SK-N-SH (cell line): ENCODE measurements at regions not wholly inside any gene's neighbourhood (a gene's known extent, or its start where the extent isn't known, plus 50 kb on each side); places are given as distances from the start of the nearest gene placed in this dataset.
"Not testable (repeated sequence)": the region's sequence is repeated elsewhere in the genome, so short reads cannot be mapped to it uniquely, and the experiment has no call there.

Experiments
- CTCF ChIA-PET: fragments of 300-600, 350-600 bp; formaldehyde crosslinking; extraction: SDS; loops from one replicate; lab custom pipeline; 2021; lab: Yijun Ruan, JAX
- POLR2A ChIA-PET: fragments of 350-600 bp; sonication (Branson Sonifier 250); formaldehyde crosslinking; extraction: SDS; loops from one replicate; lab custom pipeline; 2020; ENCODE audit warnings: antibody characterized with exemption, inconsistent platforms; lab: Yijun Ruan, JAX
- DNase-seq: peaks from one replicate; pipeline ENCODE4 v3.0.0; 2012
- H2AFZ ChIP-seq: fragments of 200-600 bp; sonication (generic); 2 replicates; pipeline ENCODE4 v1.8.1; 2016; ENCODE audit warnings: antibody characterized with exemption, mild to moderate bottlenecking, low read depth
- H3F3A ChIP-seq: fragments of 200-600 bp; sonication (generic); replicated peaks from 2 replicates; pipeline ENCODE3; 2016; ENCODE audit warnings: antibody characterized with exemption, mild to moderate bottlenecking; ENCODE audit not compliant: insufficient read depth
- H3K27ac ChIP-seq, 2 experiments: fragments of 200-500 bp in 1 of 2; fragments of 200-600 bp in 1 of 2; sonication (Bioruptor generic) in 1 of 2; sonication (generic), shearing (Covaris generic) in 1 of 2; 2 replicates each; pipeline versions ENCODE4 v1.5.1 to v1.6.1; 2014 to 2016; ENCODE audit warnings: low read depth in 2 of 2, inconsistent platforms in 1 of 2, low read length in 1 of 2, mild to moderate bottlenecking in 1 of 2, mixed read lengths in 1 of 2
- H3K27me3 ChIP-seq: fragments of 200-600 bp; sonication (generic), shearing (Covaris generic); 2 replicates; pipeline ENCODE4 v1.6.1; 2016; ENCODE audit warnings: mixed run types; ENCODE audit not compliant: insufficient read depth
- H3K36me3 ChIP-seq, 2 experiments: fragments of 200-500 bp in 1 of 2; fragments of 200-600 bp in 1 of 2; sonication (Bioruptor generic) in 1 of 2; sonication (generic) in 1 of 2; replicated peaks in 1 of 2; 2 replicates each; pipeline versions ENCODE3 to v1.5.1; 2014 to 2016; ENCODE audit warnings: low read length in 1 of 2, mild to moderate bottlenecking in 1 of 2; ENCODE audit not compliant: insufficient read depth in 2 of 2, control insufficient read depth in 1 of 2
- H3K4me1 ChIP-seq, 2 experiments: fragments of 200-500 bp in 1 of 2; fragments of 200-600 bp in 1 of 2; sonication (Bioruptor generic) in 1 of 2; sonication (generic), shearing (Covaris generic) in 1 of 2; 2 replicates each; pipeline versions ENCODE4 v1.5.1 to v1.6.1; 2014 to 2016; ENCODE audit warnings: low read depth in 1 of 2, low read length in 1 of 2, mixed run types in 1 of 2; ENCODE audit not compliant: insufficient read depth in 2 of 2, control insufficient read depth in 1 of 2
- H3K4me2 ChIP-seq: fragments of 200-600 bp; sonication (generic), shearing (Covaris generic); 2 replicates; pipeline ENCODE4 v1.6.1; 2017; ENCODE audit warnings: mixed run types
- H3K4me3 ChIP-seq, 2 experiments: fragments of 200-500 bp in 1 of 2; fragments of 200-600 bp in 1 of 2; sonication (Bioruptor generic) in 1 of 2; sonication (generic), shearing (Covaris generic) in 1 of 2; 2 replicates each; pipeline versions ENCODE4 v1.5.1 to v1.8.1; 2014 to 2016; ENCODE audit warnings: low read depth in 2 of 2, inconsistent platforms in 1 of 2, low read length in 1 of 2, mild to moderate bottlenecking in 1 of 2, mixed read lengths in 1 of 2, moderate library complexity in 1 of 2
- H3K79me2 ChIP-seq: fragments of 200-600 bp; sonication (generic); 2 replicates; pipeline ENCODE4 v1.8.1; 2017; ENCODE audit warnings: mild to moderate bottlenecking; ENCODE audit not compliant: insufficient read depth
- H3K9ac ChIP-seq: fragments of 200-600 bp; sonication (generic); 2 replicates; pipeline ENCODE4 v1.6.1; 2017; ENCODE audit warnings: mixed run types
- H3K9me2 ChIP-seq: fragments of 200-600 bp; sonication (generic); 2 replicates; pipeline ENCODE4 v1.6.1; 2017; ENCODE audit warnings: mixed run types
- H3K9me3 ChIP-seq: fragments of 200-600 bp; sonication (generic); 2 replicates; pipeline ENCODE4 v1.6.1; 2017; ENCODE audit warnings: mixed run types, mild to moderate bottlenecking, moderate library complexity
- H4K20me1 ChIP-seq: fragments of 200-600 bp; sonication (generic); 2 replicates; pipeline ENCODE4 v1.6.1; 2017; ENCODE audit warnings: mild to moderate bottlenecking, mixed run types; ENCODE audit not compliant: insufficient read depth
- EZH2phosphoT487 ChIP-seq: fragments of 200-600 bp; sonication (generic); IDR thresholded peaks from 2 replicates; pipeline ENCODE4 v1.6.1; 2017; ENCODE audit warnings: low read depth, mixed run types, mild to moderate bottlenecking, antibody characterized with exemption, moderate library complexity, borderline replicate concordance
- FOSL2 ChIP-seq: IDR thresholded peaks from 2 replicates; pipeline ENCODE4 v1.4.0; 2012; ENCODE audit warnings: low read depth, mild to moderate bottlenecking, moderate library complexity, borderline replicate concordance
- FOXJ3 ChIP-seq: sonication (generic); formaldehyde crosslinking; IDR thresholded peaks from 2 replicates; pipeline ENCODE4 v1.5.1; 2020; ENCODE audit warnings: mild to moderate bottlenecking, missing genetic modification reagents
- FOXM1 ChIP-seq: IDR thresholded peaks from 2 replicates; pipeline ENCODE4 v1.4.0; 2012; ENCODE audit warnings: low read depth, mild to moderate bottlenecking
- GATA2 ChIP-seq: sonication (generic); formaldehyde crosslinking; IDR thresholded peaks from 2 replicates; pipeline ENCODE4 v1.5.0; 2020; ENCODE audit warnings: mild to moderate bottlenecking, missing genetic modification reagents
- JUND ChIP-seq: IDR thresholded peaks from 2 replicates; pipeline ENCODE4 v1.4.0; 2012
- NFIC ChIP-seq: IDR thresholded peaks from 2 replicates; pipeline ENCODE4 v1.4.0; 2012; ENCODE audit warnings: borderline replicate concordance
- NRF1 ChIP-seq: IDR thresholded peaks from 2 replicates; pipeline ENCODE4 v1.6.1; 2012; ENCODE audit warnings: low read depth, mild to moderate bottlenecking, low read length
- POLR2AphosphoS5 ChIP-seq: IDR thresholded peaks from 2 replicates; pipeline ENCODE4 v1.6.1; 2012; ENCODE audit warnings: low read depth, low read length
- RFX5 ChIP-seq: IDR thresholded peaks from 2 replicates; pipeline ENCODE4 v1.6.1; 2012; ENCODE audit warnings: mild to moderate bottlenecking, improper control_type of control experiment, low read length
- RXRA ChIP-seq: IDR thresholded peaks from 2 replicates; pipeline ENCODE4 v1.4.0; 2012; ENCODE audit warnings: low read depth, mild to moderate bottlenecking, borderline replicate concordance
- SIN3A ChIP-seq: IDR thresholded peaks from 2 replicates; pipeline ENCODE4 v1.6.1; 2012; ENCODE audit warnings: low read depth, mild to moderate bottlenecking, low read length, moderate library complexity, borderline replicate concordance
- SMC3 ChIP-seq: IDR thresholded peaks from 2 replicates; pipeline ENCODE4 v1.6.1; 2012; ENCODE audit warnings: low read depth, low read length, improper control_type of control experiment
- TAF1 ChIP-seq: IDR thresholded peaks from 2 replicates; pipeline ENCODE4 v1.6.1; 2012; ENCODE audit warnings: low read depth, mild to moderate bottlenecking, low read length, moderate library complexity, borderline replicate concordance
- TCF12 ChIP-seq: IDR thresholded peaks from 2 replicates; pipeline ENCODE4 v1.4.0; 2012
- TEAD4 ChIP-seq: IDR thresholded peaks from 2 replicates; pipeline ENCODE4 v1.4.0; 2012; ENCODE audit warnings: mild to moderate bottlenecking, borderline replicate concordance; ENCODE audit not compliant: insufficient read depth
- WGBS: methylation state at CpG from one replicate; pipeline ENCODE4 v1.1.6; 2017; ENCODE audit warnings: low lambda C conversion rate; 5-methylcytosine and 5-hydroxymethylcytosine counted together
- TF ChIP-seq, protein P1 (sequence below): IDR thresholded peaks from 2 replicates; pipeline ENCODE4; 2012
- TF ChIP-seq, protein P2 (sequence below): IDR thresholded peaks from 2 replicates; pipeline ENCODE4 v1.4.0; 2012; ENCODE audit warnings: low read depth
- TF ChIP-seq, protein P3 (sequence below): IDR thresholded peaks from 2 replicates; pipeline ENCODE4 v1.4.0; 2012; ENCODE audit warnings: low read depth, borderline replicate concordance
- TF ChIP-seq, protein P4 (sequence below): fragments of 200-600 bp; sonication (generic); IDR thresholded peaks from 2 replicates; pipeline ENCODE4 v1.6.1; 2017; ENCODE audit warnings: antibody characterized with exemption, mild to moderate bottlenecking, moderate library complexity

DNA sequence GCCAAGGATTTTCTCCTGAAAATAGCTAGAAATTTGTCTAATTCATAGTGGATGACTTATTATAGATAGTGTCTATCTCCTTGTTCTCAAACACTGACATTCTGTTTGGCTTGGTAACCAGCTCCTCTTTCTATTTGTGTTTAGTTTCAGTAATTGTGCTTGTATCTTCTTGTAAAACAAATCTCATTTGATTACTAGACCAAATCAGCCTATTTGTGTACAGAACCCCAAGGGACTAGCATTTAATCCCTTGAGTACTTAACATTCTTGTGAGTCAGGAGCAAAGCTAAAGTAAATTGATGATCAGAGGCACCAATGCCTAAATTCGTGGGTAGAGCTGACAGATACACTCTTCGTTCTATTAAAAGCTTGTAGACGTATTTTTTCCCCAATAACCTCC lies 306.5 kb upstream of the SLITRK3 start:
- POLR2A ChIA-PET = no interaction called here

DNA sequence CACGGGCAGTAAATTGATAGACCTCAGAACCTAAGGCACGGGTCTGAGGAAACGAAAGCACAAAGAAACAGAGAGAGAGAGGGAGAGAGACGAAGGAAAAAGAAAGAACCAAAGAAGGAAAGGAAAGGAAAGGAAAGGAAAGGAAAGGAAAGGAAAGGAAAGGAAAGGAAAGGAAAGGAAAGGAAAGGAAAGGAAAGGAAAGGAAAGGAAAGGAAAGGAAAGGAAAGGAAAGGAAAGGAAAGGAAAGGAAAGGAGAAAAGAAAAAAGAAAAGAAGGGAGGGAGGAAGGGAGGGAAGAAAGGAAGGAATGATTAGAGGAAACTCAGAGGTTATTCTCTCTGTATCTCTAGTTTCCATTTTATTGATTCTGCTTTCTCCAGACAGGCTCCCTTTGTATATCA lies 302.6 kb upstream of the SLITRK3 start:
- H3K36me3 ChIP-seq, CTCF ChIA-PET, H3K4me2 ChIP-seq, H3F3A ChIP-seq, H3K9me3 ChIP-seq, H3K9ac ChIP-seq, H3K27me3 ChIP-seq, H3K4me1 ChIP-seq, POLR2A ChIA-PET, H2AFZ ChIP-seq, DNase-seq, H3K4me3 ChIP-seq, H3K27ac ChIP-seq, H4K20me1 ChIP-seq, H3K79me2 ChIP-seq, H3K9me2 ChIP-seq: not testable (repeated sequence)
- WGBS = 8% methylated on average over 4 of the region's 4 CpGs

More for the DNA sequence above, 306.5 kb upstream of the SLITRK3 start:
- H3K4me1 ChIP-seq = no peaks in the 10 kb centered on the region
- TF ChIP-seq, protein P1, sequence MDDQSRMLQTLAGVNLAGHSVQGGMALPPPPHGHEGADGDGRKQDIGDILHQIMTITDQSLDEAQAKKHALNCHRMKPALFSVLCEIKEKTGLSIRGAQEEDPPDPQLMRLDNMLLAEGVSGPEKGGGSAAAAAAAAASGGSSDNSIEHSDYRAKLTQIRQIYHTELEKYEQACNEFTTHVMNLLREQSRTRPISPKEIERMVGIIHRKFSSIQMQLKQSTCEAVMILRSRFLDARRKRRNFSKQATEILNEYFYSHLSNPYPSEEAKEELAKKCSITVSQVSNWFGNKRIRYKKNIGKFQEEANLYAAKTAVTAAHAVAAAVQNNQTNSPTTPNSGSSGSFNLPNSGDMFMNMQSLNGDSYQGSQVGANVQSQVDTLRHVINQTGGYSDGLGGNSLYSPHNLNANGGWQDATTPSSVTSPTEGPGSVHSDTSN = no peak
- TF ChIP-seq NRF1 = no peak
- no peak for TF ChIP-seq SIN3A
- TF ChIP-seq TAF1 = no peak
- no peak for TF ChIP-seq RXRA
- no peak for TF ChIP-seq FOXJ3 (CRISPR knock-in tag)
- no peak for TF ChIP-seq TEAD4
- no peak for TF ChIP-seq TCF12
- TF ChIP-seq RFX5 = no peak
- TF ChIP-seq NFIC = no peak
- TF ChIP-seq, protein P2, sequence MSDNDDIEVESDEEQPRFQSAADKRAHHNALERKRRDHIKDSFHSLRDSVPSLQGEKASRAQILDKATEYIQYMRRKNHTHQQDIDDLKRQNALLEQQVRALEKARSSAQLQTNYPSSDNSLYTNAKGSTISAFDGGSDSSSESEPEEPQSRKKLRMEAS = no peak
- no peak for TF ChIP-seq JUND
- TF ChIP-seq, protein P3, sequence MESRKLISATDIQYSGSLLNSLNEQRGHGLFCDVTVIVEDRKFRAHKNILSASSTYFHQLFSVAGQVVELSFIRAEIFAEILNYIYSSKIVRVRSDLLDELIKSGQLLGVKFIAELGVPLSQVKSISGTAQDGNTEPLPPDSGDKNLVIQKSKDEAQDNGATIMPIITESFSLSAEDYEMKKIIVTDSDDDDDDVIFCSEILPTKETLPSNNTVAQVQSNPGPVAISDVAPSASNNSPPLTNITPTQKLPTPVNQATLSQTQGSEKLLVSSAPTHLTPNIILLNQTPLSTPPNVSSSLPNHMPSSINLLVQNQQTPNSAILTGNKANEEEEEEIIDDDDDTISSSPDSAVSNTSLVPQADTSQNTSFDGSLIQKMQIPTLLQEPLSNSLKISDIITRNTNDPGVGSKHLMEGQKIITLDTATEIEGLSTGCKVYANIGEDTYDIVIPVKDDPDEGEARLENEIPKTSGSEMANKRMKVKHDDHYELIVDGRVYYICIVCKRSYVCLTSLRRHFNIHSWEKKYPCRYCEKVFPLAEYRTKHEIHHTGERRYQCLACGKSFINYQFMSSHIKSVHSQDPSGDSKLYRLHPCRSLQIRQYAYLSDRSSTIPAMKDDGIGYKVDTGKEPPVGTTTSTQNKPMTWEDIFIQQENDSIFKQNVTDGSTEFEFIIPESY = no peak
- TF ChIP-seq, protein P4, sequence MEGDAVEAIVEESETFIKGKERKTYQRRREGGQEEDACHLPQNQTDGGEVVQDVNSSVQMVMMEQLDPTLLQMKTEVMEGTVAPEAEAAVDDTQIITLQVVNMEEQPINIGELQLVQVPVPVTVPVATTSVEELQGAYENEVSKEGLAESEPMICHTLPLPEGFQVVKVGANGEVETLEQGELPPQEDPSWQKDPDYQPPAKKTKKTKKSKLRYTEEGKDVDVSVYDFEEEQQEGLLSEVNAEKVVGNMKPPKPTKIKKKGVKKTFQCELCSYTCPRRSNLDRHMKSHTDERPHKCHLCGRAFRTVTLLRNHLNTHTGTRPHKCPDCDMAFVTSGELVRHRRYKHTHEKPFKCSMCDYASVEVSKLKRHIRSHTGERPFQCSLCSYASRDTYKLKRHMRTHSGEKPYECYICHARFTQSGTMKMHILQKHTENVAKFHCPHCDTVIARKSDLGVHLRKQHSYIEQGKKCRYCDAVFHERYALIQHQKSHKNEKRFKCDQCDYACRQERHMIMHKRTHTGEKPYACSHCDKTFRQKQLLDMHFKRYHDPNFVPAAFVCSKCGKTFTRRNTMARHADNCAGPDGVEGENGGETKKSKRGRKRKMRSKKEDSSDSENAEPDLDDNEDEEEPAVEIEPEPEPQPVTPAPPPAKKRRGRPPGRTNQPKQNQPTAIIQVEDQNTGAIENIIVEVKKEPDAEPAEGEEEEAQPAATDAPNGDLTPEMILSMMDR = no peak
- no peak for TF ChIP-seq SMC3
- TF ChIP-seq POLR2AphosphoS5 = no peak
- TF ChIP-seq EZH2phosphoT487 = no peak
- no peak for TF ChIP-seq FOSL2
- TF ChIP-seq GATA2 (CRISPR knock-in tag) = no peak
- no peak for TF ChIP-seq FOXM1
- no peak overlapping the region for H3K9ac ChIP-seq
- H3K4me2 ChIP-seq = no peak overlapping the region
- H3K9me2 ChIP-seq = no peaks in the 10 kb centered on the region
- no peak overlapping the region for H2AFZ ChIP-seq
- H3K9me3 ChIP-seq = no peaks in the 10 kb centered on the region
- no peaks in the 10 kb centered on the region for H3K79me2 ChIP-seq
- H4K20me1 ChIP-seq = no peaks in the 10 kb centered on the region
- no peak overlapping the region for H3K27ac ChIP-seq
- no peaks in the 10 kb centered on the region for H3F3A ChIP-seq
- no peaks in the 10 kb centered on the region for H3K36me3 ChIP-seq
- no peak overlapping the region for H3K4me3 ChIP-seq
- no peaks in the 10 kb centered on the region; the same call in 1 of the 2 replicates for H3K27me3 ChIP-seq
- DNase-seq = no peak
- CTCF ChIA-PET = no interaction called here
- 8% methylated on average over 3 of the region's 3 CpGs for WGBS
